WTC11 (cell line): ENCODE measurements at regions not wholly inside any gene's neighbourhood (a gene's known extent, or its start where the extent isn't known, plus 50 kb on each side); places are given as distances from the start of the nearest gene placed in this dataset.

ENCODE experiments used
- CREM ChIP-seq: sonication (generic); formaldehyde crosslinking; IDR thresholded peaks from 2 replicates; pipeline ENCODE4 v1.8.1; 2022; ENCODE audit warnings: mild to moderate bottlenecking, missing genetic modification reagents, moderate library complexity
- CTCF ChIP-seq: fragments of 200-600 bp; IDR thresholded peaks from 2 replicates; pipeline ENCODE4 v1.8.0; 2022; ENCODE audit warnings: antibody characterized with exemption
- ZNF416 ChIP-seq: fragments of 250-450 bp; sonication (Bioruptor Pico); IDR thresholded peaks from 2 replicates; pipeline ENCODE4 v1.9.0; 2021; ENCODE audit warnings: mild to moderate bottlenecking, inconsistent platforms
- TF ChIP-seq, protein P1 (sequence below): sonication (generic); formaldehyde crosslinking; IDR thresholded peaks from 2 replicates; pipeline ENCODE4 v1.8.1; 2023; ENCODE audit warnings: mild to moderate bottlenecking, missing genetic modification reagents, moderate library complexity

- TF ChIP-seq CTCF (no peak), ZNF416 (no peak), CREM (CRISPR knock-in tag) (no peak)
- TF ChIP-seq, protein P1, sequence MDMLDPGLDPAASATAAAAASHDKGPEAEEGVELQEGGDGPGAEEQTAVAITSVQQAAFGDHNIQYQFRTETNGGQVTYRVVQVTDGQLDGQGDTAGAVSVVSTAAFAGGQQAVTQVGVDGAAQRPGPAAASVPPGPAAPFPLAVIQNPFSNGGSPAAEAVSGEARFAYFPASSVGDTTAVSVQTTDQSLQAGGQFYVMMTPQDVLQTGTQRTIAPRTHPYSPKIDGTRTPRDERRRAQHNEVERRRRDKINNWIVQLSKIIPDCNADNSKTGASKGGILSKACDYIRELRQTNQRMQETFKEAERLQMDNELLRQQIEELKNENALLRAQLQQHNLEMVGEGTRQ (CRISPR knock-in tag): no peak
Observed at GRCh38 chr5:142405023-142405422, 80.2 kb upstream of the SPRY4 start.
